ENCODE measurements at regions not wholly inside any gene's neighbourhood (a gene's known extent, or its start where the extent isn't known, plus 50 kb on each side); places are given as distances from the start of the nearest gene placed in this dataset.

- TF ChIP-seq CTCF (IDR thresholded peaks at IDR 0.05) = no peak
- TF ChIP-seq ZFX (IDR thresholded peaks at IDR 0.05; ENCODE audit: borderline replicate concordance) = no peak
- H3K27ac ChIP-seq = no peak overlapping the region
These were observed 296.9 kb downstream of the FAM170A start for GRCh38 chr5:119926301-119926700.

GRCh38 chr5:119928974-119929373 is 299.6 kb downstream of the FAM170A start:
- TF ChIP-seq CTCF (IDR thresholded peaks at IDR 0.05) (no peak), ZFX (IDR thresholded peaks at IDR 0.05; ENCODE audit: borderline replicate concordance) (no peak)

GRCh38 chr5:119930490-119930889 is 301.1 kb downstream of the FAM170A start:
- no peak overlapping the region for H3K27ac ChIP-seq
- no peak for TF ChIP-seq CTCF (IDR thresholded peaks at IDR 0.05)
- no peak for TF ChIP-seq ZFX (IDR thresholded peaks at IDR 0.05; ENCODE audit: borderline replicate concordance)

More at GRCh38 chr5:119928974-119929373, 299.6 kb downstream of the FAM170A start:
- H3K27ac ChIP-seq = no peak overlapping the region

GRCh38 chr5:119943148-119943547 is 313.8 kb downstream of the FAM170A start:
- peak overlapping the region; percentile 9; the same call in 1 of the 2 replicates for H3K27ac ChIP-seq
- TF ChIP-seq ZFX (IDR thresholded peaks at IDR 0.05; ENCODE audit: borderline replicate concordance) (no peak), CTCF (IDR thresholded peaks at IDR 0.05) (peak; percentile 55)

GRCh38 chr5:119945691-119946090 is 316.3 kb downstream of the FAM170A start:
- H3K27ac ChIP-seq = no peak overlapping the region
- TF ChIP-seq ZFX (IDR thresholded peaks at IDR 0.05; ENCODE audit: borderline replicate concordance) (no peak), CTCF (IDR thresholded peaks at IDR 0.05) (no peak)

- no peak overlapping the region for H3K27ac ChIP-seq
- no peak for TF ChIP-seq CTCF (IDR thresholded peaks at IDR 0.05)
- TF ChIP-seq ZFX (IDR thresholded peaks at IDR 0.05; ENCODE audit: borderline replicate concordance) = no peak
These were observed 318.8 kb downstream of the FAM170A start for GRCh38 chr5:119948162-119948561.

- TF ChIP-seq CTCF (IDR thresholded peaks at IDR 0.05) = no peak
- TF ChIP-seq ZFX (IDR thresholded peaks at IDR 0.05; ENCODE audit: borderline replicate concordance) = no peak
- no peak overlapping the region for H3K27ac ChIP-seq
These were observed 320.2 kb downstream of the FAM170A start for GRCh38 chr5:119949426-119949999.

Data from 22Rv1 (cell line).